Ovary (tissue), 3 donors: ENCODE measurements at regions not wholly inside any gene's neighbourhood (a gene's known extent, or its start where the extent isn't known, plus 50 kb on each side); places are given as distances from the start of the nearest gene placed in this dataset.

ENCODE experiments used
- EP300 ChIP-seq: sonication (generic); formaldehyde crosslinking; IDR thresholded peaks from one replicate; pipeline ENCODE4 v1.6.1; 2017; ENCODE audit warnings: antibody characterized with exemption
- POLR2A ChIP-seq: fragments of 450-650 bp; IDR thresholded peaks from one replicate; pipeline ENCODE4 v1.6.1; 2017; ENCODE audit warnings: antibody characterized with exemption, mild to moderate bottlenecking, moderate library complexity
- TF ChIP-seq, protein P1 (sequence below), 3 donors: fragments of 450-650 bp in 2 of 3; fragments of 200-600 bp in 1 of 3; IDR thresholded peaks; one replicate each; pipeline versions ENCODE4 v1.5.1 to v1.8.0; 2016 to 2022; ENCODE audit warnings: antibody characterized with exemption in 3 of 3, mild to moderate bottlenecking in 1 of 3
- donor health status: DM: no; HTN: no; CAD: no.

- TF ChIP-seq POLR2A, result no peak
- TF ChIP-seq, protein P1, sequence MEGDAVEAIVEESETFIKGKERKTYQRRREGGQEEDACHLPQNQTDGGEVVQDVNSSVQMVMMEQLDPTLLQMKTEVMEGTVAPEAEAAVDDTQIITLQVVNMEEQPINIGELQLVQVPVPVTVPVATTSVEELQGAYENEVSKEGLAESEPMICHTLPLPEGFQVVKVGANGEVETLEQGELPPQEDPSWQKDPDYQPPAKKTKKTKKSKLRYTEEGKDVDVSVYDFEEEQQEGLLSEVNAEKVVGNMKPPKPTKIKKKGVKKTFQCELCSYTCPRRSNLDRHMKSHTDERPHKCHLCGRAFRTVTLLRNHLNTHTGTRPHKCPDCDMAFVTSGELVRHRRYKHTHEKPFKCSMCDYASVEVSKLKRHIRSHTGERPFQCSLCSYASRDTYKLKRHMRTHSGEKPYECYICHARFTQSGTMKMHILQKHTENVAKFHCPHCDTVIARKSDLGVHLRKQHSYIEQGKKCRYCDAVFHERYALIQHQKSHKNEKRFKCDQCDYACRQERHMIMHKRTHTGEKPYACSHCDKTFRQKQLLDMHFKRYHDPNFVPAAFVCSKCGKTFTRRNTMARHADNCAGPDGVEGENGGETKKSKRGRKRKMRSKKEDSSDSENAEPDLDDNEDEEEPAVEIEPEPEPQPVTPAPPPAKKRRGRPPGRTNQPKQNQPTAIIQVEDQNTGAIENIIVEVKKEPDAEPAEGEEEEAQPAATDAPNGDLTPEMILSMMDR (IDR thresholded peaks at IDR 0.05), result no peak
- no peak for TF ChIP-seq EP300
Measured at GRCh38 chr3:99529265-99529664, 109.1 kb upstream of the COL8A1 start.
